GM23338 (cell line): ENCODE measurements at regions not wholly inside any gene's neighbourhood (a gene's known extent, or its start where the extent isn't known, plus 50 kb on each side); places are given as distances from the start of the nearest gene placed in this dataset.

Experiments
- ATAC-seq: fragments of 200-7000 bp; cut with Tn5 transposase; 3 replicates; pipeline ENCODE4 v1.9.1; 2020
- DNase-seq: peaks from one replicate; pipeline ENCODE4 v3.0.0-alpha.2; 2015; ENCODE audit warnings: low spot score
- H2AFZ ChIP-seq: fragments of 200-600 bp; sonication (generic); 2 replicates; pipeline ENCODE4 v1.8.0; 2016; ENCODE audit warnings: antibody characterized with exemption, mild to moderate bottlenecking, moderate library complexity
- H3F3A ChIP-seq: fragments of 200-600 bp; sonication (generic); replicated peaks from 2 replicates; pipeline ENCODE4 v1.8.0; 2017; ENCODE audit warnings: antibody characterized with exemption, mixed run types, low read depth
- H3K27ac ChIP-seq: fragments of 200-600 bp; sonication (generic); 2 replicates; pipeline ENCODE4 v1.6.1; 2016; ENCODE audit warnings: low read depth
- H3K27me3 ChIP-seq: fragments of 200-600 bp; sonication (generic); 2 replicates; pipeline ENCODE4 v1.8.0; 2016; ENCODE audit warnings: mild to moderate bottlenecking, mixed run types, moderate library complexity; ENCODE audit not compliant: insufficient read depth
- H3K36me3 ChIP-seq: fragments of 200-600 bp; sonication (generic); 2 replicates; pipeline ENCODE4 v1.8.0; 2016; ENCODE audit warnings: mild to moderate bottlenecking; ENCODE audit not compliant: insufficient read depth
- H3K4me1 ChIP-seq: fragments of 200-600 bp; sonication (generic); 2 replicates; pipeline ENCODE4 v1.8.0; 2016; ENCODE audit warnings: mild to moderate bottlenecking, moderate library complexity; ENCODE audit not compliant: insufficient read depth
- H3K4me2 ChIP-seq: fragments of 200-600 bp; sonication (generic); 2 replicates; pipeline ENCODE4 v1.7.1; 2017; ENCODE audit warnings: mixed run types
- H3K4me3 ChIP-seq: fragments of 200-600 bp; sonication (generic); 2 replicates; pipeline ENCODE4 v1.6.1; 2016; ENCODE audit warnings: mixed run types
- H3K79me2 ChIP-seq: fragments of 200-600 bp; sonication (generic); replicated peaks from 2 replicates; pipeline ENCODE4 v1.8.0; 2017; ENCODE audit warnings: mild to moderate bottlenecking; ENCODE audit not compliant: insufficient read depth
- H3K9me2 ChIP-seq: fragments of 200-600 bp; sonication (generic); 2 replicates; pipeline ENCODE4 v1.8.0; 2017; ENCODE audit not compliant: insufficient read depth
- H4K20me1 ChIP-seq: fragments of 200-600 bp; sonication (generic); replicated peaks from 2 replicates; pipeline ENCODE4 v1.8.0; 2017; ENCODE audit warnings: mild to moderate bottlenecking; ENCODE audit not compliant: insufficient read depth
- H3K27ac Mint-ChIP-seq: 2 replicates; pipeline ENCODE4 v1.8.0; 2020; ENCODE audit warnings: inconsistent platforms, mild to moderate bottlenecking, moderate library complexity, mixed read lengths
- H3K27me3 Mint-ChIP-seq: 3 replicates; pipeline ENCODE4 v1.8.0; 2022; ENCODE audit warnings: low read depth, mild to moderate bottlenecking, moderate library complexity, mixed read lengths, inconsistent platforms; ENCODE audit not compliant: insufficient read depth, poor library complexity
- H3K36me3 Mint-ChIP-seq: 3 replicates; pipeline ENCODE4 v1.8.0; 2021; ENCODE audit warnings: low read depth, mild to moderate bottlenecking, inconsistent platforms, moderate library complexity, mixed read lengths
- H3K4me1 Mint-ChIP-seq: 3 replicates; pipeline ENCODE4 v1.8.0; 2020; ENCODE audit warnings: mild to moderate bottlenecking, inconsistent platforms, mixed read lengths
- H3K4me3 Mint-ChIP-seq: 3 replicates; pipeline ENCODE4 v1.8.0; 2021; ENCODE audit warnings: moderate library complexity, mild to moderate bottlenecking, inconsistent platforms, mixed read lengths
- H3K9me3 Mint-ChIP-seq: 3 replicates; pipeline ENCODE4 v1.8.0; 2020; ENCODE audit warnings: moderate library complexity, mild to moderate bottlenecking, inconsistent platforms, mixed read lengths
- CREB1 ChIP-seq: fragments of 250-450 bp; sonication (Bioruptor Pico); IDR thresholded peaks from 2 replicates; pipeline ENCODE4 v1.5.0; 2020; ENCODE audit warnings: low read depth, mild to moderate bottlenecking, moderate library complexity
- EZH2phosphoT487 ChIP-seq: fragments of 200-600 bp; sonication (generic); IDR thresholded peaks from one replicate; pipeline ENCODE4 v1.8.1; 2018; ENCODE audit warnings: antibody characterized with exemption; ENCODE audit not compliant: unreplicated experiment
- NANOG ChIP-seq: IDR thresholded peaks from 2 replicates; pipeline ENCODE4 v1.6.1; 2016; ENCODE audit warnings: antibody characterized with exemption, borderline replicate concordance
- STAT1 ChIP-seq: IDR thresholded peaks from one replicate; pipeline ENCODE4 v1.6.1; 2016; ENCODE audit warnings: antibody characterized with exemption; ENCODE audit not compliant: unreplicated experiment
- TF ChIP-seq, protein P1 (sequence below): fragments of 250-450 bp; sonication (Bioruptor Pico); IDR thresholded peaks from 2 replicates; pipeline ENCODE4 v1.5.0; 2020; ENCODE audit warnings: mild to moderate bottlenecking, moderate library complexity
- TF ChIP-seq, protein P2 (sequence below): IDR thresholded peaks from 2 replicates; pipeline ENCODE4 v1.6.1; 2016; ENCODE audit warnings: antibody characterized with exemption

DNA sequence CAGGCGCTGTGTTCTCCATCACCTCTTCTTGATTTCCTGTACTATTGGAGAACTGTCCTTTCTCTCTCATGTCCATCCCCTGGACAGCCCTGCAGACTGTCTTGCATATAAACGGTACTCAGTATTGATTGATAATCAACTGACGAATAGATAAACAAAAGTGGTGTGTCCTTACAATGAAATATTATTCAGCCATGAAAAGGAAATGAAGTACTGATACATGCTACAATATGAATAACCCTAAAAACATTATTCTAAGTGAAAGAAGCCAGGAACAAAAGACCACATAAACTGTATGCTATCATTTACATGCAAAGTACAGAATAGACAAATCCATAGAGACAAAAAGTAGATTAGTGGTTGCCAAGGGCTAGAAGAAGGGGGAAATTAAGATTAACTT, 77.6 kb downstream of the SDC1 start:
- H4K20me1 ChIP-seq: no peaks in the 10 kb centered on the region
- no peak overlapping the region for H3K4me3 Mint-ChIP-seq
- ATAC-seq: no peak
- no peak for DNase-seq
- no peaks in the 10 kb centered on the region for H3K27me3 ChIP-seq
- no peak overlapping the region for H3K4me2 ChIP-seq
- no peaks in the 10 kb centered on the region for H3K36me3 ChIP-seq
- H3K9me3 Mint-ChIP-seq: no peaks in the 10 kb centered on the region
- peaks cover 5% of the 10 kb centered on the region; the same call in 1 of the 2 replicates for H3K9me2 ChIP-seq
- H3K27ac ChIP-seq: no peak overlapping the region
- no peak for TF ChIP-seq STAT1
- TF ChIP-seq, protein P1, sequence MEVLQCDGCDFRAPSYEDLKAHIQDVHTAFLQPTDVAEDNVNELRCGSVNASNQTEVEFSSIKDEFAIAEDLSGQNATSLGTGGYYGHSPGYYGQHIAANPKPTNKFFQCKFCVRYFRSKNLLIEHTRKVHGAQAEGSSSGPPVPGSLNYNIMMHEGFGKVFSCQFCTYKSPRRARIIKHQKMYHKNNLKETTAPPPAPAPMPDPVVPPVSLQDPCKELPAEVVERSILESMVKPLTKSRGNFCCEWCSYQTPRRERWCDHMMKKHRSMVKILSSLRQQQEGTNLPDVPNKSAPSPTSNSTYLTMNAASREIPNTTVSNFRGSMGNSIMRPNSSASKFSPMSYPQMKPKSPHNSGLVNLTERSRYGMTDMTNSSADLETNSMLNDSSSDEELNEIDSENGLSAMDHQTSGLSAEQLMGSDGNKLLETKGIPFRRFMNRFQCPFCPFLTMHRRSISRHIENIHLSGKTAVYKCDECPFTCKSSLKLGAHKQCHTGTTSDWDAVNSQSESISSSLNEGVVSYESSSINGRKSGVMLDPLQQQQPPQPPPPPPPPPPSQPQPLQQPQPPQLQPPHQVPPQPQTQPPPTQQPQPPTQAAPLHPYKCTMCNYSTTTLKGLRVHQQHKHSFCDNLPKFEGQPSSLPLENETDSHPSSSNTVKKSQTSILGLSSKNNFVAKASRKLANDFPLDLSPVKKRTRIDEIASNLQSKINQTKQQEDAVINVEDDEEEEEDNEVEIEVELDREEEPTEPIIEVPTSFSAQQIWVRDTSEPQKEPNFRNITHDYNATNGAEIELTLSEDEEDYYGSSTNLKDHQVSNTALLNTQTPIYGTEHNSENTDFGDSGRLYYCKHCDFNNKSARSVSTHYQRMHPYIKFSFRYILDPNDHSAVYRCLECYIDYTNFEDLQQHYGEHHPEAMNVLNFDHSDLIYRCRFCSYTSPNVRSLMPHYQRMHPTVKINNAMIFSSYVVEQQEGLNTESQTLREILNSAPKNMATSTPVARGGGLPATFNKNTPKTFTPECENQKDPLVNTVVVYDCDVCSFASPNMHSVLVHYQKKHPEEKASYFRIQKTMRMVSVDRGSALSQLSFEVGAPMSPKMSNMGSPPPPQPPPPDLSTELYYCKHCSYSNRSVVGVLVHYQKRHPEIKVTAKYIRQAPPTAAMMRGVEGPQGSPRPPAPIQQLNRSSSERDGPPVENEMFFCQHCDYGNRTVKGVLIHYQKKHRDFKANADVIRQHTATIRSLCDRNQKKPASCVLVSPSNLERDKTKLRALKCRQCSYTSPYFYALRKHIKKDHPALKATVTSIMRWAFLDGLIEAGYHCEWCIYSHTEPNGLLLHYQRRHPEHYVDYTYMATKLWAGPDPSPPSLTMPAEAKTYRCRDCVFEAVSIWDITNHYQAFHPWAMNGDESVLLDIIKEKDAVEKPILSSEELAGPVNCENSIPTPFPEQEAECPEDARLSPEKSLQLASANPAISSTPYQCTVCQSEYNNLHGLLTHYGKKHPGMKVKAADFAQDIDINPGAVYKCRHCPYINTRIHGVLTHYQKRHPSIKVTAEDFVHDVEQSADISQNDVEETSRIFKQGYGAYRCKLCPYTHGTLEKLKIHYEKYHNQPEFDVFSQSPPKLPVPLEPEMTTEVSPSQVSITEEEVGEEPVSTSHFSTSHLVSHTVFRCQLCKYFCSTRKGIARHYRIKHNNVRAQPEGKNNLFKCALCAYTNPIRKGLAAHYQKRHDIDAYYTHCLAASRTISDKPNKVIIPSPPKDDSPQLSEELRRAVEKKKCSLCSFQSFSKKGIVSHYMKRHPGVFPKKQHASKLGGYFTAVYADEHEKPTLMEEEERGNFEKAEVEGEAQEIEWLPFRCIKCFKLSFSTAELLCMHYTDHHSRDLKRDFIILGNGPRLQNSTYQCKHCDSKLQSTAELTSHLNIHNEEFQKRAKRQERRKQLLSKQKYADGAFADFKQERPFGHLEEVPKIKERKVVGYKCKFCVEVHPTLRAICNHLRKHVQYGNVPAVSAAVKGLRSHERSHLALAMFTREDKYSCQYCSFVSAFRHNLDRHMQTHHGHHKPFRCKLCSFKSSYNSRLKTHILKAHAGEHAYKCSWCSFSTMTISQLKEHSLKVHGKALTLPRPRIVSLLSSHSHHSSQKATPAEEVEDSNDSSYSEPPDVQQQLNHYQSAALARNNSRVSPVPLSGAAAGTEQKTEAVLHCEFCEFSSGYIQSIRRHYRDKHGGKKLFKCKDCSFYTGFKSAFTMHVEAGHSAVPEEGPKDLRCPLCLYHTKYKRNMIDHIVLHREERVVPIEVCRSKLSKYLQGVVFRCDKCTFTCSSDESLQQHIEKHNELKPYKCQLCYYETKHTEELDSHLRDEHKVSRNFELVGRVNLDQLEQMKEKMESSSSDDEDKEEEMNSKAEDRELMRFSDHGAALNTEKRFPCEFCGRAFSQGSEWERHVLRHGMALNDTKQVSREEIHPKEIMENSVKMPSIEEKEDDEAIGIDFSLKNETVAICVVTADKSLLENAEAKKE (CRISPR knock-in tag): no peak
- TF ChIP-seq NANOG: no peak
- TF ChIP-seq, protein P2, sequence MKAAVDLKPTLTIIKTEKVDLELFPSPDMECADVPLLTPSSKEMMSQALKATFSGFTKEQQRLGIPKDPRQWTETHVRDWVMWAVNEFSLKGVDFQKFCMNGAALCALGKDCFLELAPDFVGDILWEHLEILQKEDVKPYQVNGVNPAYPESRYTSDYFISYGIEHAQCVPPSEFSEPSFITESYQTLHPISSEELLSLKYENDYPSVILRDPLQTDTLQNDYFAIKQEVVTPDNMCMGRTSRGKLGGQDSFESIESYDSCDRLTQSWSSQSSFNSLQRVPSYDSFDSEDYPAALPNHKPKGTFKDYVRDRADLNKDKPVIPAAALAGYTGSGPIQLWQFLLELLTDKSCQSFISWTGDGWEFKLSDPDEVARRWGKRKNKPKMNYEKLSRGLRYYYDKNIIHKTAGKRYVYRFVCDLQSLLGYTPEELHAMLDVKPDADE: no peak
- no peak for TF ChIP-seq CREB1 (CRISPR knock-in tag)
- H3K4me1 ChIP-seq: peaks cover 28% of the 10 kb centered on the region
- H3K27me3 Mint-ChIP-seq: peaks cover 4% of the 10 kb centered on the region
- H3K27ac Mint-ChIP-seq: no peak overlapping the region
- H3K79me2 ChIP-seq: no peaks in the 10 kb centered on the region
- no peak overlapping the region for H2AFZ ChIP-seq
- no peak overlapping the region for H3K4me3 ChIP-seq
- H3K36me3 Mint-ChIP-seq: no peaks in the 10 kb centered on the region
- H3K4me1 Mint-ChIP-seq: peaks cover 39% of the 10 kb centered on the region
- H3F3A ChIP-seq: no peaks in the 10 kb centered on the region

DNA sequence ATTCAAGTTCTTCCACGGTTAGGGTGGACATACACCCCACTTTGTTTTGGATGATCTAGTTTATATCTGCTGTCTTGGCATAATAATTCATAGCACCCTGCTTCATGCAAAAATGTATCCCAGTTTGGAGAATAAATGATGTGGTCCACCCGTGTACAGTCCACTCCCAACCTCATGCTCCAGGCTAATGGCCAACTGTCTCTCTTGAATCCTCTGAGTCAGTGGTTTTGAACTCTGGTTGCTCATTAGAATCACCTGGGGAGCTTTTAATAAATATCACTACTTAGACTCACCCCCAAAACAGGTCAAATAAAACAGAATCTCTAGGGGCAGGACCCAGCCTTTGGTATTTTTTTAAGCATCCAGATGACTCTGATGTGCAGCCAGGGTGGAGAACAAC, 78.5 kb downstream of the SDC1 start:
- Histone ChIP-seq H3K79me2 (no peaks in the 10 kb centered on the region), H3K27ac (no peak overlapping the region), H3K36me3 (no peaks in the 10 kb centered on the region), H3K4me3 (no peak overlapping the region), H3F3A (no peaks in the 10 kb centered on the region), H3K4me1 (peaks cover 28% of the 10 kb centered on the region), H2AFZ (no peak overlapping the region), H3K9me2 (peaks cover 5% of the 10 kb centered on the region; the same call in 1 of the 2 replicates), H3K4me2 (no peak overlapping the region), H4K20me1 (no peaks in the 10 kb centered on the region), H3K27me3 (no peaks in the 10 kb centered on the region)
- no peak for TF ChIP-seq EZH2phosphoT487
- Mint-ChIP-seq H3K27ac (no peak overlapping the region), H3K36me3 (no peaks in the 10 kb centered on the region), H3K27me3 (peaks cover 4% of the 10 kb centered on the region), H3K4me1 (peaks cover 39% of the 10 kb centered on the region), H3K9me3 (no peaks in the 10 kb centered on the region), H3K4me3 (no peak overlapping the region)
- no peak for ATAC-seq
- DNase-seq: no peak
